Kidney epithelial cell (primary cell): ENCODE measurements at regions not wholly inside any gene's neighbourhood (a gene's known extent, or its start where the extent isn't known, plus 50 kb on each side); places are given as distances from the start of the nearest gene placed in this dataset.
A peak's percentile ranks its signal among the peaks of the same experiment; 100 is the strongest.

Source experiments
- DNase-seq: peaks from one replicate; pipeline ENCODE4 v3.0.0-alpha.2; 2010; ENCODE audit warnings: low read depth
- H3K27me3 ChIP-seq: 2 replicates; pipeline ENCODE4 v1.6.0; 2011; ENCODE audit warnings: low read length; ENCODE audit not compliant: control insufficient read depth, insufficient read depth
- H3K36me3 ChIP-seq: 2 replicates; pipeline ENCODE4 v1.5.1; 2011; ENCODE audit warnings: low read length; ENCODE audit not compliant: control insufficient read depth, insufficient read depth
- H3K4me3 ChIP-seq: 2 replicates; pipeline ENCODE4 v1.5.1; 2011; ENCODE audit warnings: low read depth, mild to moderate bottlenecking, control low read depth, low read length
- TF ChIP-seq, protein P1 (sequence below): IDR thresholded peaks from 2 replicates; pipeline ENCODE4 v1.5.1; 2011; ENCODE audit warnings: mild to moderate bottlenecking, moderate library complexity, low read length, control low read depth, inconsistent platforms; ENCODE audit not compliant: insufficient read depth, poor library complexity, severe bottlenecking

GRCh38 chr4:187364401-187364800 is 631.2 kb upstream of the ZFP42 start:
- H3K4me3 ChIP-seq: no peak overlapping the region
- H3K36me3 ChIP-seq: no peaks in the 10 kb centered on the region
- DNase-seq: no peak
- TF ChIP-seq, protein P1, sequence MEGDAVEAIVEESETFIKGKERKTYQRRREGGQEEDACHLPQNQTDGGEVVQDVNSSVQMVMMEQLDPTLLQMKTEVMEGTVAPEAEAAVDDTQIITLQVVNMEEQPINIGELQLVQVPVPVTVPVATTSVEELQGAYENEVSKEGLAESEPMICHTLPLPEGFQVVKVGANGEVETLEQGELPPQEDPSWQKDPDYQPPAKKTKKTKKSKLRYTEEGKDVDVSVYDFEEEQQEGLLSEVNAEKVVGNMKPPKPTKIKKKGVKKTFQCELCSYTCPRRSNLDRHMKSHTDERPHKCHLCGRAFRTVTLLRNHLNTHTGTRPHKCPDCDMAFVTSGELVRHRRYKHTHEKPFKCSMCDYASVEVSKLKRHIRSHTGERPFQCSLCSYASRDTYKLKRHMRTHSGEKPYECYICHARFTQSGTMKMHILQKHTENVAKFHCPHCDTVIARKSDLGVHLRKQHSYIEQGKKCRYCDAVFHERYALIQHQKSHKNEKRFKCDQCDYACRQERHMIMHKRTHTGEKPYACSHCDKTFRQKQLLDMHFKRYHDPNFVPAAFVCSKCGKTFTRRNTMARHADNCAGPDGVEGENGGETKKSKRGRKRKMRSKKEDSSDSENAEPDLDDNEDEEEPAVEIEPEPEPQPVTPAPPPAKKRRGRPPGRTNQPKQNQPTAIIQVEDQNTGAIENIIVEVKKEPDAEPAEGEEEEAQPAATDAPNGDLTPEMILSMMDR: no peak
- H3K27me3 ChIP-seq: no peaks in the 10 kb centered on the region

DNA sequence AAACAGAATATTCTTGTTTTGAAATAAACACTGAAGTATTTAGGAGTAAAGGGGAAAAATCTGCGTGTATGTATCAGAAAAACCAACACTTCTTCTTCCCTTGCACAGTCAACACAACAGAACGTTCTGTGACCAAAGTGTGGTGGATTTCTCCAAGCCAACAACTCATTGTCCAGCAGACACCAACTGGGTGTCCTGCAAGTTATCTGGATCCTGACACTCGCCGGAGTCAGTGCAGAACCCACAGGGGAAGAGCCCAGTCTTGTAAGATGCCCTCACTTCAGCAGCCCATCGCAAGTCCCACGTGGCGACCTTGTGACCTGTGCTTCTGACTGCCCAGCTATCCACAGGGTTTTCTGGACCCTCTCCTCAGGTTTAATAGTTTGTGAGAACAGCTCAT is 630.7 kb upstream of the ZFP42 start:
- H3K4me3 ChIP-seq: no peak overlapping the region
- H3K27me3 ChIP-seq: no peaks in the 10 kb centered on the region
- H3K36me3 ChIP-seq: no peaks in the 10 kb centered on the region
- DNase-seq: no peak
- TF ChIP-seq, protein P1: no peak

- Histone ChIP-seq H3K4me3 (no peak overlapping the region), H3K36me3 (no peaks in the 10 kb centered on the region), H3K27me3 (no peaks in the 10 kb centered on the region)
- DNase-seq: no peak
- TF ChIP-seq, protein P1: no peak
Observed at GRCh38 chr4:187366530-187366929, 629.0 kb upstream of the ZFP42 start.

GRCh38 chr4:187370918-187371317 is 624.7 kb upstream of the ZFP42 start:
- TF ChIP-seq, protein P1: no peak
- no peak for DNase-seq
- H3K27me3 ChIP-seq: no peaks in the 10 kb centered on the region

DNA sequence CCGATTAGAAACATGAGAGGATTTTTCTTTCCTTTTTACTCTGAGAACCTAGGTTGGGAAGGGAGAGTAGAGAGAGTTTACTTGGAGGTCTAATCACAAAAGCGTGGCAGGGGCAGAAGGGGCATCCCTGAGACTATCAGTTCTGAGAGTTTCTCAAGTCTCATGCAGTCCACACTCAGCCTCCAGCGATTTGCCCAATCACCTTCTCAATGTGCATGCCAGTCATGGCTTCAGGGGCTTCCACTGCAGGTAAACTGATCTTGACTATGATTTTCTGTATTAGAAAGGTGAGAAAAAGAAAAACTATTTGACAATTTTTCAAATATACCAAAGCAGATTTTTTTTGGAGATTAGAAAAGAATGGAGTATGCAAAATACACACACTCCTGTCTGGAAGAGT is 617.1 kb upstream of the ZFP42 start:
- Histone ChIP-seq H3K4me3 (no peak overlapping the region), H3K27me3 (no peaks in the 10 kb centered on the region), H3K36me3 (no peaks in the 10 kb centered on the region)
- TF ChIP-seq, protein P1: no peak
- DNase-seq: no peak

More at GRCh38 chr4:187370918-187371317, 624.7 kb upstream of the ZFP42 start:
- no peak overlapping the region for H3K4me3 ChIP-seq
- no peaks in the 10 kb centered on the region for H3K36me3 ChIP-seq

GRCh38 chr4:187380181-187380581 is 615.4 kb upstream of the ZFP42 start:
- no peak for DNase-seq

More at GRCh38 chr4:187380181-187380581, 615.4 kb upstream of the ZFP42 start:
- Histone ChIP-seq H3K4me3 (no peak overlapping the region), H3K27me3 (no peaks in the 10 kb centered on the region), H3K36me3 (no peaks in the 10 kb centered on the region)
- TF ChIP-seq, protein P1: peak; percentile 26
